Astrocyte (in vitro differentiated cells and primary cell): ENCODE measurements at regions not wholly inside any gene's neighbourhood (a gene's known extent, or its start where the extent isn't known, plus 50 kb on each side); places are given as distances from the start of the nearest gene placed in this dataset.

ENCODE experiments used
- DNase-seq: peaks from one replicate; pipeline ENCODE4 v3.0.0-alpha.2; 2010; ENCODE audit warnings: low read depth
- FAIRE-seq: peaks from 2 replicates; lab custom pipeline; 2011; peaks lifted over from hg19 to GRCh38; lab: Jason Lieb, UNC
- H2AFZ ChIP-seq: 2 replicates; pipeline ENCODE4 v1.6.0; 2012; ENCODE audit warnings: low read depth, low read length, inconsistent platforms
- H3K27ac ChIP-seq: 2 replicates; pipeline ENCODE4 v1.5.1; 2011; ENCODE audit warnings: low read depth, low read length, inconsistent platforms
- H3K27me3 ChIP-seq: 2 replicates; pipeline ENCODE4 v1.6.0; 2011; ENCODE audit warnings: low read length, inconsistent platforms; ENCODE audit not compliant: insufficient read depth
- H3K36me3 ChIP-seq: 2 replicates; pipeline ENCODE4 v1.5.1; 2011; ENCODE audit warnings: low read length, inconsistent platforms; ENCODE audit not compliant: insufficient read depth
- H3K4me1 ChIP-seq: 2 replicates; pipeline ENCODE4 v1.5.1; 2011; ENCODE audit warnings: low read length, inconsistent platforms; ENCODE audit not compliant: insufficient read depth
- H3K4me2 ChIP-seq: 2 replicates; pipeline ENCODE4 v1.6.0; 2012; ENCODE audit warnings: low read length, inconsistent platforms
- H3K4me3 ChIP-seq: 2 replicates; pipeline ENCODE4 v1.5.1; 2011; ENCODE audit warnings: low read depth, mild to moderate bottlenecking, low read length, inconsistent platforms; ENCODE audit not compliant: insufficient read depth
- H3K79me2 ChIP-seq: 2 replicates; pipeline ENCODE4 v1.6.0; 2012; ENCODE audit warnings: mild to moderate bottlenecking, low read length, inconsistent platforms; ENCODE audit not compliant: insufficient read depth
- H3K9ac ChIP-seq: 2 replicates; pipeline ENCODE4 v1.6.0; 2012; ENCODE audit warnings: mild to moderate bottlenecking, low read length, inconsistent platforms
- H3K9me3 ChIP-seq: 2 replicates; pipeline ENCODE4 v1.5.1; 2012; ENCODE audit warnings: low read depth, mild to moderate bottlenecking, low read length, inconsistent platforms; ENCODE audit not compliant: insufficient read depth
- H4K20me1 ChIP-seq: 2 replicates; pipeline ENCODE4 v1.6.0; 2012; ENCODE audit warnings: low read length, inconsistent platforms; ENCODE audit not compliant: insufficient read depth
- H3K27ac Mint-ChIP-seq: one replicate; pipeline ENCODE4 v1.8.0; 2021; ENCODE audit warnings: mild to moderate bottlenecking, mixed read lengths; ENCODE audit not compliant: unreplicated experiment
- H3K27me3 Mint-ChIP-seq: one replicate; pipeline ENCODE4 v1.8.0; 2021; ENCODE audit warnings: low read depth, mixed read lengths; ENCODE audit not compliant: unreplicated experiment
- H3K36me3 Mint-ChIP-seq: one replicate; pipeline ENCODE4 v1.8.0; 2021; ENCODE audit warnings: low read depth, mixed read lengths; ENCODE audit not compliant: unreplicated experiment
- H3K4me1 Mint-ChIP-seq: one replicate; pipeline ENCODE4 v1.8.0; 2021; ENCODE audit warnings: low read depth, mixed read lengths; ENCODE audit not compliant: unreplicated experiment
- H3K4me3 Mint-ChIP-seq: one replicate; pipeline ENCODE4 v1.8.0; 2021; ENCODE audit warnings: mild to moderate bottlenecking, moderate library complexity, mixed read lengths; ENCODE audit not compliant: unreplicated experiment
- H3K9me3 Mint-ChIP-seq: one replicate; pipeline ENCODE4 v1.8.0; 2021; ENCODE audit warnings: mild to moderate bottlenecking, mixed read lengths; ENCODE audit not compliant: unreplicated experiment
- EZH2 ChIP-seq: IDR thresholded peaks from 2 replicates; pipeline ENCODE4 v1.6.1; 2012; ENCODE audit warnings: mild to moderate bottlenecking, low read length, inconsistent platforms; ENCODE audit not compliant: insufficient read depth
- TF ChIP-seq, protein P1 (sequence below): IDR thresholded peaks from 2 replicates; pipeline ENCODE4 v1.5.1; 2011; ENCODE audit warnings: low read depth, mild to moderate bottlenecking, inconsistent platforms, low read length, moderate library complexity; ENCODE audit not compliant: insufficient read depth

DNA sequence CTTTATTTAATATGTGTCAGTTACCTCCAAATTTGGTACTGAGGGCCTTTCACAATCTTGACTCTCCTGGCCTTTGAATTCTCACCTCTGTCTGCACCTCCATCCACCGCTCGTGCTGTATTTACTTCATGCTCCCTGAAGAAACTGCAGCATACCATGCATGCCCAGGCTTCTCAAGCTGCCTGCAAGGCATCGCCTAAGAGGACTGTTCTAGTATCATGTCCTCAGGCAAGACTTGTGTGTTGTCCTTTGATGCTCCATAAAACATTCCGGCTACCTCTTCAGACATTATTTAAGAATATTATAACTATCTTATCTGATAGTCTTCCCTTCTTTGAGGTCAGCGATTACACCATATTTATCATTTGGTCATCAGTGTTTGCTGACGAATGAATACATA, 682.5 kb downstream of the NR2F2 start:
- Mint-ChIP-seq H3K4me1 (peaks cover 3% of the 10 kb centered on the region), H3K27me3 (peaks cover 5% of the 10 kb centered on the region), H3K36me3 (no peaks in the 10 kb centered on the region), H3K4me3 (no peak overlapping the region), H3K27ac (no peak overlapping the region), H3K9me3 (peaks cover 6% of the 10 kb centered on the region)
- no peak overlapping the region for H2AFZ ChIP-seq
- TF ChIP-seq EZH2, result no peak
- TF ChIP-seq, protein P1, sequence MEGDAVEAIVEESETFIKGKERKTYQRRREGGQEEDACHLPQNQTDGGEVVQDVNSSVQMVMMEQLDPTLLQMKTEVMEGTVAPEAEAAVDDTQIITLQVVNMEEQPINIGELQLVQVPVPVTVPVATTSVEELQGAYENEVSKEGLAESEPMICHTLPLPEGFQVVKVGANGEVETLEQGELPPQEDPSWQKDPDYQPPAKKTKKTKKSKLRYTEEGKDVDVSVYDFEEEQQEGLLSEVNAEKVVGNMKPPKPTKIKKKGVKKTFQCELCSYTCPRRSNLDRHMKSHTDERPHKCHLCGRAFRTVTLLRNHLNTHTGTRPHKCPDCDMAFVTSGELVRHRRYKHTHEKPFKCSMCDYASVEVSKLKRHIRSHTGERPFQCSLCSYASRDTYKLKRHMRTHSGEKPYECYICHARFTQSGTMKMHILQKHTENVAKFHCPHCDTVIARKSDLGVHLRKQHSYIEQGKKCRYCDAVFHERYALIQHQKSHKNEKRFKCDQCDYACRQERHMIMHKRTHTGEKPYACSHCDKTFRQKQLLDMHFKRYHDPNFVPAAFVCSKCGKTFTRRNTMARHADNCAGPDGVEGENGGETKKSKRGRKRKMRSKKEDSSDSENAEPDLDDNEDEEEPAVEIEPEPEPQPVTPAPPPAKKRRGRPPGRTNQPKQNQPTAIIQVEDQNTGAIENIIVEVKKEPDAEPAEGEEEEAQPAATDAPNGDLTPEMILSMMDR, result no peak
- H4K20me1 ChIP-seq, result no peaks in the 10 kb centered on the region
- no peaks in the 10 kb centered on the region for H3K27me3 ChIP-seq
- no peaks in the 10 kb centered on the region for H3K4me1 ChIP-seq
- FAIRE-seq (no peak), DNase-seq (no peak)
- no peak overlapping the region for H3K27ac ChIP-seq
- H3K79me2 ChIP-seq, result no peaks in the 10 kb centered on the region
- no peak overlapping the region for H3K4me2 ChIP-seq
- no peak overlapping the region for H3K4me3 ChIP-seq
- H3K9ac ChIP-seq, result no peak overlapping the region
- H3K36me3 ChIP-seq, result no peaks in the 10 kb centered on the region
- H3K9me3 ChIP-seq, result no peaks in the 10 kb centered on the region

GRCh38 chr15:97013491-97013890, 683.0 kb downstream of the NR2F2 start:
- Mint-ChIP-seq H3K27me3 (peaks cover 5% of the 10 kb centered on the region), H3K4me1 (peaks cover 3% of the 10 kb centered on the region), H3K27ac (no peak overlapping the region), H3K36me3 (no peaks in the 10 kb centered on the region), H3K9me3 (peaks cover 6% of the 10 kb centered on the region), H3K4me3 (no peak overlapping the region)
- H3K36me3 ChIP-seq, result no peaks in the 10 kb centered on the region
- no peaks in the 10 kb centered on the region for H3K4me1 ChIP-seq
- H3K27me3 ChIP-seq, result no peaks in the 10 kb centered on the region
- no peak for FAIRE-seq
- no peak for TF ChIP-seq EZH2
- TF ChIP-seq, protein P1, result no peak
- H3K4me2 ChIP-seq, result no peak overlapping the region
- no peak overlapping the region for H3K4me3 ChIP-seq
- no peak overlapping the region for H3K27ac ChIP-seq
- no peak overlapping the region for H3K9ac ChIP-seq
- DNase-seq, result no peak
- no peaks in the 10 kb centered on the region for H3K79me2 ChIP-seq
- H3K9me3 ChIP-seq, result no peaks in the 10 kb centered on the region
- H4K20me1 ChIP-seq, result no peaks in the 10 kb centered on the region
- no peak overlapping the region for H2AFZ ChIP-seq

DNA sequence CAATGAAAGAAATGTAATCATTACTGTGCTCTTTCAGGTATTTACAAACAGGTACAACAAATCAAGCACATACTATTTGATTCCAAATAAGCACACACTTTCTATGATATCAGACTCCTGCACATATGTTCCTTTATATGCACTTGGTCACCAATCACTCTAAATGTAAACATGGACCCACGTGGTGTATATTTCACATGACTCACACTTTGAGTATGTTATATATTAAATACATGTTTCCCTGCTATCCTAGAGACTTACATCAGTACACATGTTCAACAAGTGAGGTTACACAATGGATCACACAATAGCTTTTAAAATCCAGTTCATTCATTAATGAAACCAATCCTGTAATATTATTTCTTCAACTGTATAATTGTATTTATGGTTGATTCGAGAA, 683.5 kb downstream of the NR2F2 start:
- no peak overlapping the region for H3K27ac Mint-ChIP-seq
- Histone ChIP-seq H3K79me2 (no peaks in the 10 kb centered on the region), H3K27me3 (no peaks in the 10 kb centered on the region), H3K9ac (no peak overlapping the region), H3K27ac (no peak overlapping the region), H3K9me3 (no peaks in the 10 kb centered on the region), H3K4me2 (no peak overlapping the region), H4K20me1 (no peaks in the 10 kb centered on the region), H3K4me3 (no peak overlapping the region), H2AFZ (no peak overlapping the region), H3K36me3 (no peaks in the 10 kb centered on the region), H3K4me1 (no peaks in the 10 kb centered on the region)
- FAIRE-seq (no peak), DNase-seq (no peak)
- TF ChIP-seq, protein P1, result no peak
- TF ChIP-seq EZH2, result no peak
- H3K4me3 Mint-ChIP-seq, result no peak overlapping the region
- peaks cover 2% of the 10 kb centered on the region for H3K4me1 Mint-ChIP-seq
- H3K36me3 Mint-ChIP-seq, result no peaks in the 10 kb centered on the region
- peaks cover 6% of the 10 kb centered on the region for H3K9me3 Mint-ChIP-seq
- H3K27me3 Mint-ChIP-seq, result peaks cover 5% of the 10 kb centered on the region
